Peyer's patch (tissue), 4 donors: ENCODE measurements at regions not wholly inside any gene's neighbourhood (a gene's known extent, or its start where the extent isn't known, plus 50 kb on each side); places are given as distances from the start of the nearest gene placed in this dataset.
"Not testable (repeated sequence)": the region's sequence is repeated elsewhere in the genome, so short reads cannot be mapped to it uniquely, and the experiment has no call there.

ENCODE experiments used
- POLR2A ChIP-seq, 2 donors: fragments of 450-650 bp; IDR thresholded peaks; one replicate each; pipeline ENCODE4 v1.5.1; 2017; ENCODE audit warnings: antibody characterized with exemption in 2 of 2, mild to moderate bottlenecking in 2 of 2, moderate library complexity in 2 of 2
- TF ChIP-seq, protein P1 (sequence below), 6 experiments: fragments of 450-650 bp in 4 of 6; fragments of 200-600 bp in 2 of 6; sonication (generic) in 1 of 6; IDR thresholded peaks; one replicate each; pipeline ENCODE4 v1.5.1; 2017 to 2019; ENCODE audit warnings: antibody characterized with exemption in 6 of 6, mild to moderate bottlenecking in 3 of 6, moderate library complexity in 1 of 6

DNA sequence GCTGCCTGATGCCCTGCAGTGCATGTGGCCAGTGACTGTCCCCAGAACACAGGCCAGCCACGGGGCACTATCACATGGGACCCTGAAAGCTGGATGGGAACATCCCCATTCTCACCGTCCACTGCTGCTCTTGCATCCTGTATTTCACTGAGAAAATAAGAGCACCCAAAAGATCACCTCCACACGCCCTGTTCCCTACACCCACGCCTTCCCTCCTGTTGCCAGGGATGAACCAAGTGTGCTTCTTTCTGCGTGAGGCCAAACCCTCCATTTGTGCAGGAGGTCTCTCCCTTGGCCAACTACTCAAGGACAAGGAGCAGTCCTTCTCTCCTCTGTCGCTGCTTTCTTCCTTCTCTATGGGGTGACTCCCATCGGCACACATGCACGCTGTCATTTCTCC lies 118.3 kb downstream of the LRRC37A3 start:
- TF ChIP-seq POLR2A (IDR thresholded peaks at IDR 0.05): not testable (repeated sequence)
- TF ChIP-seq, protein P1, sequence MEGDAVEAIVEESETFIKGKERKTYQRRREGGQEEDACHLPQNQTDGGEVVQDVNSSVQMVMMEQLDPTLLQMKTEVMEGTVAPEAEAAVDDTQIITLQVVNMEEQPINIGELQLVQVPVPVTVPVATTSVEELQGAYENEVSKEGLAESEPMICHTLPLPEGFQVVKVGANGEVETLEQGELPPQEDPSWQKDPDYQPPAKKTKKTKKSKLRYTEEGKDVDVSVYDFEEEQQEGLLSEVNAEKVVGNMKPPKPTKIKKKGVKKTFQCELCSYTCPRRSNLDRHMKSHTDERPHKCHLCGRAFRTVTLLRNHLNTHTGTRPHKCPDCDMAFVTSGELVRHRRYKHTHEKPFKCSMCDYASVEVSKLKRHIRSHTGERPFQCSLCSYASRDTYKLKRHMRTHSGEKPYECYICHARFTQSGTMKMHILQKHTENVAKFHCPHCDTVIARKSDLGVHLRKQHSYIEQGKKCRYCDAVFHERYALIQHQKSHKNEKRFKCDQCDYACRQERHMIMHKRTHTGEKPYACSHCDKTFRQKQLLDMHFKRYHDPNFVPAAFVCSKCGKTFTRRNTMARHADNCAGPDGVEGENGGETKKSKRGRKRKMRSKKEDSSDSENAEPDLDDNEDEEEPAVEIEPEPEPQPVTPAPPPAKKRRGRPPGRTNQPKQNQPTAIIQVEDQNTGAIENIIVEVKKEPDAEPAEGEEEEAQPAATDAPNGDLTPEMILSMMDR (IDR thresholded peaks at IDR 0.05): not testable (repeated sequence)
